Astrocyte of the hippocampus (primary cell): ENCODE measurements at regions not wholly inside any gene's neighbourhood (a gene's known extent, or its start where the extent isn't known, plus 50 kb on each side); places are given as distances from the start of the nearest gene placed in this dataset.

Source experiments
- DNase-seq: peaks from one replicate; pipeline ENCODE4 v3.0.0; 2011; ENCODE audit warnings: low read depth, low spot score

DNA sequence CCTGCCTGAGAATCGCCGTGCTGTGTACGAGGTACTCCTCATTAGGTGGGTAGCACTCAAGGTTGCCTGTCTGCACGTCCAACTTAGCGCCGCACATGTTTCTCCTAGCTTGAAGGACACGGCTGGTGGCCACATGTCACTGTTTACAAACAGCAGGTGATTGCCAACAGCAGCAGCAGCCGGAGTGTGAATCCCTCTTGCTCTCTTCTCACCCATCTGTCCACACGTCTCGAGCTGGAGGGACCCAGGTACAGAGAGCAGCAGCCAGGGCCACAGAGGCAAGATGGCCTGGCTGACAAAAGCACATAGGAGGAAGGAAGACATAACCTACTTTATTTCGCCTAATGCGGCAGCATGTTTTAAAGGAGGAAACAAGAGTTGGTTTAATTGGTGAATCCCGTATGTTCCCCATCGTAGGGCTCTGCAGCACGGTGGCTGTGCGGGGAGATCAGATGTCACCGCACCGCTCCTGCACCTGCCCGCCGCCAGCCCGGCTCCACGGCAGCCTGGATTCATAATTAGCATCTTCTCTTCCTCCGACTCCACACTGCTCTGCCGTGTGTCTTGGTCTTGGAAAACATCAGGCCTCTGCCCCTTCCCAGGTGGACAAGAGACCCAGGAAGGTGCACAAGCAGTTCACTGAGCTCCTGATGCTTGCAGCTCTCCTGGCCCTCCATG lies 201.6 kb upstream of the IRX1 start:
- no peak for DNase-seq

DNA sequence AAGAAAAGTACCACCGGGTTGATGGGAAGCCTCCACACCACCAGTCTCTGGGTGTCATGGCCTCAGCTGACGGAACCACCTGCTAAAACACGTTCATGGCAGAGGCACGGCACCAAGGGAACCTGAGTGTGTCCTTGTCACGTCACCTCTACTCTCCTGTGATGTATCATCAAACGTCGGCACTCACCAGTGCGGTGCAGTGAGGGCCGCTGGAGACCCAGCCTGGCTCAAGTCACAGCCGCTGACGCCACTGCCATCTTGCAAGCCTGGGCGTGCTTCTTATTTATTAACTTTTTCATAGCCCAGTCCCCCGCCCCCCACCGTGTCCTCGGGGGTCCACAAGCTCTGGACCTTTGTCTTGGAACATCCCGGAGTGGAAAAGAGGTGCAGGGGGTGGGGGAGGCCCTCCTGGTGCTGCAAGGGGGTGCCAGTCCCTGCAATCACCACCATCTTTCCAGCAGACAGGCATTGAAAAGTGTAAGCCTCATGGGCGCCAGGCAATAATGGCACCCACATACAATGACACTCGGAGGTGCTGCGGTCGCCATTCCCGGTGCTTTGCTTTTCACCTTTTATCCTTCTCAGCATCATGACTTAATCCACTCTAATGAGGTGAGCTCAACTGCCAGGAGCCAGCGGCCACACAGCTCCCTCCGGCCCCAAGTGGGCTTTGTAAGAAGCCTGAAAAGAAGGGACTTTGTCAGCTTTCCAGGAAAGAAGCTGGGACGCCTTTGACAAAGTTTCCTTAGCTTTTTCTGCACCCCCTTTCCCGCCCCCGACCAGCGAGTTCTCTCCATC lies 202.3 kb upstream of the IRX1 start:
- no peak for DNase-seq

DNA sequence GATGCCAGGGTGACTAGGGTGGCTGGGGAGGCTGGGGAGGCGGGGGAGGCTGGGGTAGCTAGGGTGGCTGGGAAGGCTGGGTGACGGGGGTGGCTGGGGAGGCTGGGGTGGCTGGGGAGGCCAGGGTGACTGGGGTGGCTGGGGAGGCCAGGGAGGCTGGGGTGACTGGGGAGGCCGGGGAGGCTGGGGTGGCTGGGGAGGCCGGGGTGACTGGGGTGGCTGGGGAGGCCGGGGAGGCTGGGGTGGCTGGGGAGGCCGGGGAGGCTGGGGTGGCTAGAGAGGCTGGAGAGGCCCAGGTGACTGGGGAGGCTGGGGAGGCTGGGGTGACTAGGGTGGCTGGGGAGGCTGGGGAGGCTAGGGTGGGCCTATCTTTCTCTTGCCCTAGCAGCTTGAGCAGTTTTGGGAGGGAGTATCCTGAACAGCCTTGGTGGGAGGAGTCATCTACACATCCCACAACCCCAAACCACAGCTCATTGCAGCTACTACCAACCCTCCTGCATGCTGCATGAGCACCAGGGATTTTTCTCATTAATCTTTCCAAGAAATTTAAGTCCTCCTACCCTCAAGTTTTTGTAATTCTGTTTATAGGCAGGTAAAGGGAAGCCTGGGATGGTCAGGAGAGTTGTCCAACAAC lies 203.2 kb upstream of the IRX1 start:
- DNase-seq: no peak

DNA sequence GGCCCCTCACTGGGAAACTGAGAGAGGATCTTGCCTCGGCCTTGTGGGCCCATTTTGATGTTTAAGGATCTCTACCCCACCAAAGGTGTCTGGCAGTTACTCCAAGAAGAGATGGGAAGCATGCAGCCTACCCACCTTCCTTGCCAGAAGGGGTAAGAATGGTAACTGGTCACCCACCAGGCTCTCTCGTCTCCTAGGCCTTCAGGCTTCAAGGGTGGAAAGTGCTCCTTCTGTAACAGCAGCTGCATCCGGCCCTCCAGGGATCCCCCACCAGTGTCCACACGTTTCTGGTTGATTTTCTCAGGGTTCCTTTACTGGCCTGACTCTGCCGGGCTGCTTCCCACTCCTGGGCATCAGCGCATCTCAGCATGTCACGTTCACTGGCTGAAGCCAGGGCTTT lies 204.4 kb upstream of the IRX1 start:
- DNase-seq: no peak

DNA sequence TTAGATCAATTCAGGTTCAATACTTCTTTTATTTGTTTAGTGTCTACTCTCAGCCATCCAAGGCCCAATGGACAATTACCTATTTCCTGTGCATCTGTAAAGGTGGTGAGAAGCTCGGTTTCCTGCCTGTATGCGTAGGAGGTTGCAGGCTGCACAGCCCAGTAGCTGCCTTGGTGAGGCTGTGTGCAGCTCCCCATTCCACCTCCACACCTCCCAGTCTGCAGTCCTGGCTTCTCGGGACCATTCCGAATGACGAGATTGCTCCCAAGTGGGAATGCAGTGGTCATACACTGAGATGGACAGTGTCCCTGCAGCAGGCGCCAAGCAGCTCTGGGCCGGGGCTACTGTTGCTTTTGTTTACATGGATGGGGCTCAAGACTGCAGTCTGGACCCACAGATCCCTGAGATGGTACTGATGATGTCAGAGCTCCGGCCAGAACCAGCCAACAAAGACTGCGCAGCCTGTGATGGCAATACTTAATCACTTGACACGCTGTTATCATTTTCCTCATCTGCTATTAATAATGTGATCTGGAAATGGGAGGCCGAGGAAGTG lies 206.1 kb upstream of the IRX1 start:
- no peak for DNase-seq

DNA sequence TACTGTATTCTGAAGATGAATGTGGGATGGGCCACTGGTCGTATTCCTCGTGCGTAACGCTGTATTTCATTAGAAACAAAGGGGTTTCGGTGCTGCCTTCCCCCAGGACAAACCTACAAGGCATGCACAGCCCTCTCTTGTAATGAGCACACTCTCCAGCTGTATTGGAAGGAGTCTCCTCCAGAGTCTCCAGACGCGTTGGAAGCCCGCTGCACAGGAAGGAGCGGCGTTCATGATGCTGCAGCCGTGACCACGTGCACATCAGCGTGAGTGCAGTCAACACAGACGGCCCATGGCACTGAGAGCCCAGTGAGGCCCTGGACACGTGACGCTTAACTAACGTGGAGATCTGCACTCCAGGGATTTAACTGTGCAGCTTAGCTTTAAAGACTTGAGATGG lies 209.0 kb upstream of the IRX1 start:
- DNase-seq: no peak

DNA sequence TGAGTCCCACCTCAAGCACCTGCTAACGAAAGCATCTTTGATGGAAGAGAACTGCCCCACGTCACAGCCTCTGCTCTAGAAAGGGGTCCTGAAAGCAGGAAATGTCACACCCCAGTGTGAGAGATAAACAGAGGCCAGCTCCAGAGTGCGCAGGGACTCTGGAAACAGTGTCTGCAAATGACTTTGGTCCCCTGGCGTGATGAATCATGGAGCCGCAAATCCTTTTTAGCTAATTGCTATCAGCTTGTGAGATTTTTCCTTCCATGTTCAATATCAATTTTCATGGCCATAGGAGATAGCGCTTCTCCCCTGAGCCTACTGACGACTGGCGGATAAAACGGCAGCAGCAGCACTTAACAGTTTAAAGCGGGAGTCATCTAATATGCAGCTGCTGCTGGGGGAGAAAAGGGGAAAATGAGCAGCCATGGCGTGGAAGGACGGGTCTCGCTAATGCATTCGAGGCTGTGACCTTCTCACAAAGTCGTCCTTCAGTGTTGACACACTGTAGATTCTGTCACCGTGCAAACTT lies 209.6 kb upstream of the IRX1 start:
- DNase-seq: no peak

DNA sequence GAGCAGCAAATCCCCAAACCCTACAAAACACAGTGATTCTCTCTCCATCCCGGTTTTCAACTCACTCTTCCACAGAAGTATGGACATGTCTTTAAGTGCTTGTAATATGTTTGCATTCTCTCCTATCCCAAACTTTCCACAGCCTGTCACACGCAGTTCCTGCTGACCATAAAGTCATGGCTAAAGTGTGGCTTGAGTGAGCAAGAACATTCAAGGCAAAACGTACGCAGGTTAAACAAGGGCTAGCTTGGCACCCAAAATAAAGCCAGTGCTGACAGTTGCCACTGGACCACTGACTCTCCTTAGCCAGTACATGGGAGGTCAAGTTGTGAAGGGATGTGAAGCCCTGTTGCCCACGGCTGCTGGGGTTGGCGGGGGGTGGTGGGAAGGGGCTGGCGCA lies 211.1 kb upstream of the IRX1 start:
- DNase-seq: no peak

DNA sequence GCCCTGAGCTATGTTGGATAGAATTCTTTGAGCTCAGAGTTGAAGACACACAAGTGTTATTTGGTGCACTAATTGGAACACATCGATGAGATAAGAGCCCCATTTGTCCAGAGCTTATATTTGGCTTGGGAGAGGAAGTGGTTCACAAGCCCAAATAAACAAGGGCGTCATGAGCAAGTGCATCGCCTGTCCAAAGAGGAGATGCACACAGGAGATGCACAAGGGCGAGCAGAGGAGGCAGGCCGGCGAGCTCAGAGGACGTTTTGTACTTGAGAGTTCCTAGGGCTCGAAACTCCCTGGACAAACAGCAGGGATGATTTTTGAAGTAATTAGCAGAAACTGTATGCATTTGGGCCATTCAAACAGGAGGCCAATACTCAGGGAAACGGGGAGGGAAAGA lies 212.8 kb upstream of the IRX1 start:
- DNase-seq: no peak

DNA sequence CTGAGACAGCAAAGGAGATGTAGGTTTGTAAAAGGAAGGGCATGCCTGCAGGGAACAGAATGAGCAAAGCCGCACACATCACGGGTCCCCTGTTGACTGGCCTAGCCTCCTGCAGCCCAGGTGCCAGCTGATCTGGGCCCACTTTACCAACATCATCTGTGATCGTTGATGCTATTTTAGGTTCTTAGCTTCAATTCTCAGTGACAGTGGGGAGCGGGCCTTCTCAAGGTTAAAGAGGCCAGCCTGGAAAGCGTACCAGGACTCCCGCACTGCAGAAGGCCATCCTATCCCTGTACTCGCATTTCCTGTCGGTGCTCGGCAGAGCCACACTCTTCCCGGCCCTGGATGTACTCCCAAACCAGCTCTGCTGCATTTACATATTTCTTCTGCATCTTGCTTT lies 213.5 kb upstream of the IRX1 start:
- DNase-seq: no peak

DNA sequence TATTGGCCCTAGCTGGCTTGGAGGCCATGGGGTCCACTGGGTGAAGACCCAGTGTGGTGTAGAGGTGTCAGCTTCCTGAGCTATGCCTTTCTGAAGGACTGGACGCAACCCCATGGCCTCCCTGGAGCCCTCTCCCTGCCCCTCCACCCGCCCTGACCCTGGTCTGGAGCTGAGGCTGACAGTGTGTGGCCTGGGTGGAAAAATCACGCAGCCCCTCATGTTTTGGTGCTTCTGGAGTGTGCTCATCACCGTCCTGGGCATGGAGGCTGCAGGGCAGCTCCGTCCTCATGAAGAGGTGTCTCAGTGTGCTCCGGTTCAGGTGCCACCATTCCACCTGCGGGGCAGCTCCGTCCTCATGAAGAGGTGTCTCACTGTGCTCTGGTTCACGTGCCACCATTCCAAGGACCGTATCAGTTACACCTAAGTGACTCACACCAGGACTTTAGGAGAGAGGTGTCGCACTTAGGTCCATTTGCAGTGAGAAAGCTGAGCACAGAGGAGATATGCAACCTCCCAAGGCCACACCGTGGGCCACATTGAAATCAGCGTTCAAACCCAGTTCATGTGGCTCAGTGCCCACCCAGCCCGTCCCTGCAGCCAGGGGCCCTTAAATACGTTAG lies 214.3 kb upstream of the IRX1 start:
- DNase-seq: no peak

DNA sequence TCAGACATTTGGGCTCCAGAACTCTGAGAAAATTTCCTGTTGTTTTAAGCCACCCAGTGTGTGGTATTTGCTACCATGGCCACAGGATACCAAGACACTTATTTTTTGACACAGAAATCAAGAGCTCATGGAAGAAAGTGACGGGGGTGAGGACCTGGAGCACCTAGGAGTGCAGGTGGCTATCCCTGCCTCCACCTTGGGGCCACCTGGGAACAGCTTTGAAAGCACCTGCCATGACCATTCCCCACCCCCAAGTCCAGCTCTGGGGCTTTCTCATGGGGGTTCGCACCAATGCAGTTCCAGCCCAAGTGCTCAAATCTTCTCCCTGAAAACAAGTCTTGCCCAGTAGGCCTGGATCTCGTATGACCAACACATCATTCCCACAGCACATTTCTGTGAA lies 214.9 kb upstream of the IRX1 start:
- DNase-seq: no peak

DNA sequence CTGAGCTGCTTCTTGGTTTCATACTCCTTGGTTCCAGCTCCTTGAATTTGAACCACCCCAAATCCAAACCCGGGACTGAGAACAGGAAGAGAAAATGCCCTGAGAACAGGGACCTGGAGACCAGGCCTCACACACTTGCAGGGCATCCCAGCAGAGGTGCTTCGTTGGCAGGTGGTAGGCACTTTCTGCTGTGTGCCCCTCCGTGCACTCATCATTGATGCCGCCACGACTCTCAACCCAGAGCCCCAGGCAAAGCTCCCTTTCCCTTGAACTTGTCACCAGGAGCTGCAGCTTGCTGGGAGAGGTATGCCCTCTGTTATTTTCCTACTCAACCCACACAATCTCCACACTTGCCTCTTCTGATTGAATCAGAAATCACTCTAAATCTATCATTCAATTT lies 217.8 kb upstream of the IRX1 start:
- DNase-seq: no peak

DNA sequence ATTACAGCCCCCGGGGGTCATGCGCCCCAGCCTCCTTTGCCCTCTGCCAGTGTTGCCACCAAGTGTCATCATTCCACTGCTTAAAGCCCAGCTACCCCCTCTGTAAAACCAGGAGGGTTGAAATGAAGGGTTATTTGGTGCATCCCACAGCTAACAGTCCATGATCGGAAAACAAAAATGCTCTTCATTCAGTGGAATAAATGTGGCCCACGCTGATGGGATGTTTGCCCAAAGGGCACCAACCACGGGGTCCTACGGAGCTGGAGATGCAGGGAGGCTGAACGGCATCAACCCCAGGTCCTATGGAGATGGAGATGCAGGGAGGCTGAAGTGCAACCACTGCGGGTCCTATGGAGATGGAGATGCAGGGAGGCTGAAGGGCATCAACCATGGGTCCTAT lies 218.5 kb upstream of the IRX1 start:
- DNase-seq: no peak

DNA sequence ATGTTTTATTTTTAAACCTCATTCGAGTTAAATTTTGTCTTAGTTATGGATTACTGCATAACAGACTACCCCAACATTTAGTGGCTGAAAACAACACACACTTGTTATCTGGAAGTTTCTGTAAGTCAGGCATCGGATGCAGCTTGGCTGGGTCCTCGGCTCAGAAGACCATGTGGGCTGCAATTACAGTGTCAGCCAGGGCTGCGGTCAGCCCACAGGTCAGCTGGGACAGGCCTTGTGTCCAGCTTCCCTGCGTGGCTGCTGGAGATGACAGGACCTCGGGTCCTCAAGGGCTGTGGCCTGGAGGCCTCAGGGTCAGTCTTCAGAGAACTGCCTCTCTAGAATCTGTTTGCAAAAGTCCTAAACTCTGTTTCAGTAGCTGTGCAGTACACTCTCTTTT lies 219.0 kb upstream of the IRX1 start:
- DNase-seq: no peak

DNA sequence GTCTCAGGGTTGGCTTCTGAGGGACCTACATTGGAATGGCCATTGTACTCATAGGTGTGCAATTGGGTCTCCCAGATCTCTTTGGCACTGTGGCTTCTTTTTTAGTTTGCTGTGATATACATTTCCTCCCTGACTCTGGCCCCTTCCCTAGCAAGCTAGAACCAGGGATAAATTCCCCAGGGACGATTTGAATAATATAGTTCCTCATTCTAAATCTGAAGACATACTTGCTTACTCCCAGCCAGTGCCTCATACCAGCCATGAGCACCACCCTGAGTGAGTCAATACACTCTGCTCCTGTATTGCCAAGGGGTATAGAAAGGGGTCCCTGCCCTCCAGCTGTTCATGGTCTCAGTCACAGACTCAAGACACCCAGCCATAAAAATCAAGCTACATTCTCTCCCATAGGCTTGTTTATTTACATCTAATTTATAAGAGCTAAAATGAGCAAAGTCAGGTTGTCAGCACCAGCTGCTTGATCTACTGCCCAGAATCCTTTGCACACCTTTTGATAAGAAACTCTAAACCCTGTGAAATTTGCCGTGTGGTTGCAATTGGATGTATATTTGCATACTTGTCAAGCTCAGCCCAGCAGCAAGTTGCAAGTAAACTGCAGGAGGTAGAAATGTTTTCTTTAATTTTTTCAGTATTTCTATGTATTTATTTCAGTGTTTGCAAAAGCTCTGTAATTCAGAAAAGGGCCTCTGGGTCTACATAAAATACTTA lies 219.9 kb upstream of the IRX1 start:
- no peak for DNase-seq

DNA sequence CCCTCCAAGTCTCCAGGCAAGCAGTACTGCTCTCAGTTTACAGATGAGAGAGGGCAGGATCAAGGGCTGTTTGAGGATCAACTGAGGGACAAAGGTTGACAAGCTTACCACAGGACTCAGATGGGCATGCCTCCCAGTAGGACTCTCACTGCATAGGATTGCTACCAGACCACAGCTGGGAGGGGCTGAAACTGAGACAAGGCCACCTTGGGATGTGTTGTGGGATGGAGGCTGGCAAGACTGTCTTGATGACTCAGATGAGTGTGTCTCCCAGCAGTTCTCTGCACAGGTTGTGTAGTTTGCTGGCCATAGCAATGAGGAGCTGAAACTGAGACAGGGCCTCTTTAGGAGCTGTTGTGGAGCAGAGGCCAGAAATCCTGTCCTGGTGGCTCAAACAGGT lies 222.2 kb upstream of the IRX1 start:
- no peak for DNase-seq

DNA sequence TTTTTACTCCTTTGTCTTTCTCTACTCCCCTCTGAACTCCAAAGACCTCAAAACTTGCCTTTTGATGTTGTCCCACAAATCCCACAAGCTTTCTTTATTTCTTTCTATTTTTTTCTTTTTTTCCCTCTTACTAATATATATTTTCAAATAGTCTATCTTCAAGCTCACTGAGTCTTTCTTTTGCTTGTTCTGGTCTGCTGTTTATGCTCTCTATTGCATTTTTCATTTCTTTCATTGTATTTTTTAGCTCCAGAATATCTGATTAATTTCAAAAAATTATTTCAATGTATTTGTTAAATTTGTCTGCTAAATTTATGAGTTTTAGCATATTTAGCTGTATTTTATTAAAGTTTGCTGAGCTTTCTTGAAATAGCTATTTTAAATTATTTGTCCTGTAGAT lies 223.3 kb upstream of the IRX1 start:
- DNase-seq: no peak

DNA sequence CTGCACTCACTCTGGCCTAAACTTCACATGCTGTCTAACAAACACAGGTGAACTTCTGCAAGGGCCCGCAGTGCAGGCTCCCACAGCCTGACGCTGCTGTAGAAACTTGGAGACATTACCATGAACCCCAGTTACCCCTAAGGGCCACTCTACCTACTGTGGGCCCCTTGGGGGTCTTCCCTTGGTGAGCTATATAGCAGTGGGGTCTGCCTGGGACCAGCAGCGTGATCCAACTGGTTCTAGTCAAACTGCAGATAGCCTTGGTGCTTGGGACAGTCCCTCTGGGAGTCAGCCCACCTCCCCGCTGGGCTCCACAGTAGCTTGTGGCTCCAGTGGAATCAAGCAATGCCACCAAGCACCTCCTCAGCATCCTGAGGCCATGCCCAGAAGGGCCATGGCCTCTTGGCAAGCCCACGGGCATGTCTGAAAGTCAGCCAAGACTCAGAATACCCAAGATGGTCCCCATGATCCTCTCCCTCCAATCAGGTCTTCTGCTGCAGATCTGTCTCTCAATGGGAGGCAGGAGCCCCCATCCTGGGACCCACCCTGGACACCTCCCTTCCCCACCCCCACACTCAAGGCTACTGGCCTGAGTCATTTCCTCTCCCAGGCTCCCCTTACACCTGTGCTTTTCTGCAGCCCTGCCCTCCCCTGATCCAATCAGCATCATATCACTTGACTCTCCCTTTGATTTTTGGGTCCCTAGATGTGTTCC lies 230.0 kb upstream of the IRX1 start:
- no peak for DNase-seq

DNA sequence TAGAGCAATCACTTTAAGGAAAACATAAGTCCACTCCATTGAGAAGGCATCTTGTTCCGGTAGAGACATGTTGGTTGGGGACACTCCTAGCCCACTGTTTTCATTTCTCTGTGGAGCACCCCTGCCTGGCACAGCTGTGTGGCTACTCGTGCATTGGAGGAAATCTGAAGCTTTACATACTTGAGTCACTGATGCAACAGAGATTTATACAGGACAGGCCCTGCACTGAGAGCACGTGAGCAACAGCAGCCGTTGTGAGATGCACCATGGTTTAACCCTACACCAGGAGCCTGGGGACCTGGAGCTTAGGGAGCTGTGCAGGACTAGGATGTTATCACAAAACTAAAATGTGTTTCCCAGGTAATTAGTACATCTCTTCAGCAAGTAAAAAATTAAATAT lies 230.7 kb upstream of the IRX1 start:
- DNase-seq: no peak

DNA sequence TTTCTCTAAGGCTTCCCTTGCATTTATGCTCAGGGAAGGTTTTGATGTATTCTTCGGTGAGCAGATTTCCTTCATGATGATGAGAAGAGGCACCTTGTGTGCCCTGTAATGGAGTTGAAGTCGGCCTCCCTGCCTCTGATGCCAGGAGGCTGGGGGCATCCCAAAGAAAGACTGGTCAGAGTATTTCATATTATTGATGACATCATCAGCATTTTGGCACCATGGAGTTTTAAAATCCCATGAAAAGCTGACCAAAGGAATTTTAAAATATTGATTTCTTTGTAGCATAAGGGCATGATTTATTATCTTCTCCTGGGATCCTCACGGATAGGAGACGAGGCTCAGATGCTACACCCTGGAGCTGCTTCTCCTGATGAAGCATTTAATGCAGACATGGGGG lies 231.2 kb upstream of the IRX1 start:
- DNase-seq: no peak
